ENCODE measurements at regions not wholly inside any gene's neighbourhood (a gene's known extent, or its start where the extent isn't known, plus 50 kb on each side); places are given as distances from the start of the nearest gene placed in this dataset.

GRCh38 chr1:201653233-201653632 is 114.3 kb downstream of the NAV1 start:
- Mint-ChIP-seq H3K36me3 (no peaks in the 10 kb centered on the region), H3K27me3 (no peaks in the 10 kb centered on the region), H3K27ac (no peak overlapping the region), H3K4me3 (no peak overlapping the region), H3K9me3 (ENCODE audit: low read depth) (no peaks in the 10 kb centered on the region), H3K4me1 (ENCODE audit: low read depth) (peaks cover 2% of the 10 kb centered on the region)

DNA sequence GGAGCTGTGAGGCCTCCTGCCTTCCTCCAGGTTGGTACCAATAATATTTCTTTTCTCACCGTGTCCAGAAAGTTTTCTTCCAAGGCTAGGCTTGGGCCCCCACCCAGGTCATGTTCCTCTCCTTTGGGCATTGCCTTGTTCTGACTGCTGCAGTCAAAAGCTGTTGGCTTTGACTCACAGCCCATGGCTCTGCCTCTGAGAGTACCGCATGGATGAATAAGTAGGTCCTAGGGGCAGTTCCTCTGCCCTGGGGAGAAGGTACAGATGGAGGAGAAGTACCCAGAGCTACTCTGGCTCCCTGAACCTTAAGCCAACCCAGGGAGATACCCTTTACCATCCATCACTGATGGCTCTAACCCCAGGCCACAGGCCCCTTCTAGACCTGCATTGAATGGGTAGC is 115.0 kb downstream of the NAV1 start:
- no peaks in the 10 kb centered on the region for H3K36me3 Mint-ChIP-seq
- peaks cover 2% of the 10 kb centered on the region for H3K4me1 Mint-ChIP-seq (ENCODE audit: low read depth)
- no peak overlapping the region for H3K4me3 Mint-ChIP-seq
- H3K9me3 Mint-ChIP-seq (ENCODE audit: low read depth) = no peaks in the 10 kb centered on the region
- H3K27me3 Mint-ChIP-seq = no peaks in the 10 kb centered on the region
- H3K27ac Mint-ChIP-seq = no peak overlapping the region

DNA sequence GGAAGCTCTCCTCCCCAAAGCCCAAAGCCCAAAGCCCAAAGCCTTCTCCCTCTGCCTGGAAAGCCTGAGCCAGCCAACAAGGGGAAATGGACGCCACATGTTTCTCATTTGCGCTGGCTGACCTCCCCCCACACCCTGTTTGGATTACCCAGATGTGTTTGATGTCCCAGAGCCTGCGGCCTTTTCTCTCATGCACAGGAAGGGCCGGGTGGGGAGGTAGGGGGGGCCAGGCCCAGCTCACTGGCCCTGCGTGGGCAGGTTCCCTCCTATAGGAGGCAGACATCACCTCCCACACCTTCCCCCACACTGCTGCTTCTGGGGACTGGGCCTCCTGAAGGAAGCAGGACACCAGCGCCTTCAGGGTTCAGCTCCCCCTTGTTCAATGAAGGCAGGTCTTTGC is 116.3 kb downstream of the NAV1 start:
- H3K4me3 Mint-ChIP-seq = no peak overlapping the region
- H3K9me3 Mint-ChIP-seq (ENCODE audit: low read depth) = no peaks in the 10 kb centered on the region
- no peak overlapping the region for H3K27ac Mint-ChIP-seq
- H3K36me3 Mint-ChIP-seq = no peaks in the 10 kb centered on the region
- H3K4me1 Mint-ChIP-seq (ENCODE audit: low read depth) = peaks cover 2% of the 10 kb centered on the region
- H3K27me3 Mint-ChIP-seq = no peaks in the 10 kb centered on the region

- Mint-ChIP-seq H3K27ac (no peak overlapping the region), H3K9me3 (ENCODE audit: low read depth) (no peaks in the 10 kb centered on the region), H3K4me1 (ENCODE audit: low read depth) (peaks cover 2% of the 10 kb centered on the region), H3K36me3 (no peaks in the 10 kb centered on the region), H3K27me3 (no peaks in the 10 kb centered on the region), H3K4me3 (no peak overlapping the region)
Observed at GRCh38 chr1:201655910-201656309, 117.0 kb downstream of the NAV1 start.

DNA sequence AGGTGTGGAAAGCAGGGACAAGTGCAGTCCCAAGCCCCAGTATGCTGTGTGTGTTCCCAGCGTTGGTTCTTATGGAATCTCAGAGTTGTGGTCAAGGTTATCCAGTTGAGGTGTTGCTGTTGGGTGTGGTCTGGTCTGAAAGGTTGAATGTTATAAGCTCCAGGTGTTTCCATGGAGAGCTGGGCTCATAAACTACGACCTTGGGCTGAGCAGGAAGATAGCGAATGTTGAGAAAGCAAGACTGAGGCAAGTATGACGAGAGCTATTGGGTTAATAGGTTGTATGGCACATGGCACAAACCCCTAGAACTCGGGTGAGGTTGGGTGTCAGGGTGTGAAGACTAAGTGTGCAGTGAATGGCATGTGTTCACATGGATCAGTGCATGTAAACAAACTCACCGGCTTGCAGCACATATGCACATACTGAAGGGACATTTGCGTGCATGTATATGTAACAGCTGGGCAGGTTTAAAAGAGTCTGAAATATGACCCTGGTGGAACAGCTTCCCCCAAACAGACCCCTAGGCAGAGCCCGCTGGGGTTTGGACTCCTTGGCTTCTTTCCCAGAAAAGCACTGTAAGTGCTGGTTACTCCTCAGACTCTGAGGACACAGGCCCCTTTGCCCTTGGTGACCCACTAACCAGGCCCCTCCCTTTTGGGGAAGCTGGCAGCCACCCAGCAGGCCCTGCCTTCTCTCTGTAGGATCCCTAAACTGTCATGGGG is 117.5 kb downstream of the NAV1 start:
- Mint-ChIP-seq H3K27ac (no peak overlapping the region), H3K27me3 (no peaks in the 10 kb centered on the region), H3K4me1 (ENCODE audit: low read depth) (peaks cover 2% of the 10 kb centered on the region), H3K9me3 (ENCODE audit: low read depth) (no peaks in the 10 kb centered on the region), H3K4me3 (no peak overlapping the region), H3K36me3 (no peaks in the 10 kb centered on the region)

DNA sequence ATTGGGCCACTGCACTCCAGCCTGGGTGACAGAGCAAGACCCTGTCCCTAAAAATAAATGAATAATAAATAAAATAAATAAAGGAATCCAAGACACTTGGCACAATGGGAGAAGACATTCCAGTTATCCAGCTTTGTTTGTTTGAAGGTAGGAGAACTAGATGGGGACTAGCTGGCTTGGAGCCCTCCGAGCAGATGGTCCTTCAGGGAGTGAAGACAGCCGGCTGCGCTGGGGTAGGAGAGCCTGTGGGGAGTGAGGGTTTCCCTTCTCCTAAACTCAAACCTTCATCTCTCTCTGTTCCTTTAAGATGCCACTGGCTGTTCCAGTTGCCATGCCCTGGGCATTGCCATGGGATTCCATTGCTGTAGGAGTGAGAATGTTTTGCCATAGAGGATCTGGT is 120.6 kb downstream of the NAV1 start:
- Mint-ChIP-seq H3K27me3 (peaks cover 2% of the 10 kb centered on the region), H3K4me3 (no peak overlapping the region), H3K36me3 (no peaks in the 10 kb centered on the region), H3K27ac (no peak overlapping the region), H3K9me3 (ENCODE audit: low read depth) (no peaks in the 10 kb centered on the region), H3K4me1 (ENCODE audit: low read depth) (no peaks in the 10 kb centered on the region)

- peaks cover 2% of the 10 kb centered on the region for H3K27me3 Mint-ChIP-seq
- H3K27ac Mint-ChIP-seq = no peak overlapping the region
- no peak overlapping the region for H3K4me3 Mint-ChIP-seq
- H3K4me1 Mint-ChIP-seq (ENCODE audit: low read depth) = no peaks in the 10 kb centered on the region
- no peaks in the 10 kb centered on the region for H3K36me3 Mint-ChIP-seq
- no peaks in the 10 kb centered on the region for H3K9me3 Mint-ChIP-seq (ENCODE audit: low read depth)
Observed at GRCh38 chr1:201660931-201661822, 122.2 kb downstream of the NAV1 start.

- no peaks in the 10 kb centered on the region for H3K9me3 Mint-ChIP-seq (ENCODE audit: low read depth)
- H3K4me3 Mint-ChIP-seq = no peak overlapping the region
- H3K36me3 Mint-ChIP-seq = no peaks in the 10 kb centered on the region
- peaks cover 2% of the 10 kb centered on the region for H3K27me3 Mint-ChIP-seq
- no peaks in the 10 kb centered on the region for H3K4me1 Mint-ChIP-seq (ENCODE audit: low read depth)
- H3K27ac Mint-ChIP-seq = no peak overlapping the region
Observed at GRCh38 chr1:201661823-201662359, 123.0 kb downstream of the NAV1 start.

DNA sequence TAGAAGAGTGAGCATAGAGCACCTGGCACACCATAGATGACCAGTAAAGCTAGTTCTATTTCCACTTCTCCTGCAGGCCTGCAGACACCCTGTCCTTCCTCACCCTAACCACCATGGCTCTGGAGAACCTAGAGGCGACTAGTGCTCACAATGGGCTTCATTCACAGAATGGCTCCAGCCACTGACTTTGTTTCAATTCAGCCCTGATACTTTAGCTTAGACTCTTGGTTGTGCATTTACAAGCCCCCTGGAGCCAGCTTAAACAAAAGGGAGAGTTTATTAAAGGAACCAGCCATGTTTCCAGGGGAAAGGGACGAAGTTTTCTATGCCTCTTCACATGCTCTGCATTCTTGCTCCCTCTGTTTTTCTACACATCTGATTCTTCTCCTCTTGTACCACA is 123.7 kb downstream of the NAV1 start:
- Mint-ChIP-seq H3K9me3 (ENCODE audit: low read depth) (no peaks in the 10 kb centered on the region), H3K27me3 (peaks cover 2% of the 10 kb centered on the region), H3K27ac (no peak overlapping the region), H3K4me1 (ENCODE audit: low read depth) (no peaks in the 10 kb centered on the region), H3K4me3 (no peak overlapping the region), H3K36me3 (no peaks in the 10 kb centered on the region)

GRCh38 chr1:201663491-201664113 is 124.7 kb downstream of the NAV1 start:
- Mint-ChIP-seq H3K4me3 (no peak overlapping the region), H3K9me3 (ENCODE audit: low read depth) (no peaks in the 10 kb centered on the region), H3K27me3 (peaks cover 2% of the 10 kb centered on the region), H3K36me3 (no peaks in the 10 kb centered on the region), H3K4me1 (ENCODE audit: low read depth) (no peaks in the 10 kb centered on the region), H3K27ac (no peak overlapping the region)

DNA sequence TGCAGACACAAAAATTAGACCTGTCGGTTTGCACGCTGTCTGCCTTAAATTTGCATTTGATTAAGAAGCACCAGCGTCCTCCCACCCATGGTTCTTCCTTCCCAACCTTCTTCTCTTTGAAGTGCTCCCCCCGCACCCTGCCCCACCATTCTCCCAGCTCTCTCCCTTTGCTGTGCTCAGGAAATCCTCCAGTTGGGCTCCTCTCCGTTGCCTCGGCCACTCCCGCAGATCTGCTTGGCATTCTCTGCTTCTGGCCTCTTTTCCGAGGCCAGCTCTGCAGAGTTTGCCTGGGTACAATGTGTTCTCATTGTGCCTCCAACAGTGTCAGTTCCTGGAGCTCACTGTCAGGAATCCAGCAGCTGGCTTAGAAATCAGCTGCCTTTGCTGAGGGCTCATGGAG is 126.1 kb downstream of the NAV1 start:
- no peaks in the 10 kb centered on the region for H3K9me3 Mint-ChIP-seq (ENCODE audit: low read depth)
- H3K4me1 Mint-ChIP-seq (ENCODE audit: low read depth) = no peaks in the 10 kb centered on the region
- no peaks in the 10 kb centered on the region for H3K36me3 Mint-ChIP-seq
- H3K27me3 Mint-ChIP-seq = peaks cover 2% of the 10 kb centered on the region
- H3K27ac Mint-ChIP-seq = no peak overlapping the region
- no peak overlapping the region for H3K4me3 Mint-ChIP-seq

DNA sequence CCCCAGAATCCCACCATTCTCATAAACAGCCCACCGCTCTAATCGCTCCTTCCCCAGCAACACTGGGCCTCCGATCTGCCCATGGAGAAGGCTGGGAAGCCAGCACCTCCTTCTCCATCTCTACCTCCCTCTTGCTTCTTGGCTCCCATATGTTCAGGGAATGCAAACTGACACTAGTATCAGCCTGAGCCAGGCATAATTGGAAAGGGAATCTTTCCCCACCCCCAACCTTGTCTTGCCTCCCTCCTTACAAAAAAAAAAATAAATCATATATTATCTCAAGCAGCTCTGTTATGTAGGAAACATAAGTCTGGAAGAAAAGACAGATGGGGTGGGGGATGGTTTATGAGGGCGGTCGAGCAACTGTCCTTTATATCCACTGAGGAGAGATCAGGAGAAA is 127.2 kb downstream of the NAV1 start:
- Mint-ChIP-seq H3K9me3 (ENCODE audit: low read depth) (no peaks in the 10 kb centered on the region), H3K4me1 (ENCODE audit: low read depth) (no peaks in the 10 kb centered on the region), H3K27me3 (peaks cover 2% of the 10 kb centered on the region), H3K27ac (no peak overlapping the region), H3K36me3 (no peaks in the 10 kb centered on the region), H3K4me3 (no peak overlapping the region)

GRCh38 chr1:201666645-201667044 is 127.7 kb downstream of the NAV1 start:
- H3K4me1 Mint-ChIP-seq (ENCODE audit: low read depth) = no peaks in the 10 kb centered on the region
- H3K9me3 Mint-ChIP-seq (ENCODE audit: low read depth) = no peaks in the 10 kb centered on the region
- no peak overlapping the region for H3K4me3 Mint-ChIP-seq

GRCh38 chr1:201667479-201667878 is 128.6 kb downstream of the NAV1 start:
- no peaks in the 10 kb centered on the region for H3K9me3 Mint-ChIP-seq (ENCODE audit: low read depth)
- H3K4me1 Mint-ChIP-seq (ENCODE audit: low read depth) = no peaks in the 10 kb centered on the region
- peaks cover 2% of the 10 kb centered on the region for H3K27me3 Mint-ChIP-seq
- no peak overlapping the region for H3K27ac Mint-ChIP-seq
- no peaks in the 10 kb centered on the region for H3K36me3 Mint-ChIP-seq
- no peak overlapping the region for H3K4me3 Mint-ChIP-seq

More at GRCh38 chr1:201666645-201667044, 127.7 kb downstream of the NAV1 start:
- Mint-ChIP-seq H3K27me3 (peaks cover 2% of the 10 kb centered on the region), H3K36me3 (no peaks in the 10 kb centered on the region), H3K27ac (no peak overlapping the region)

DNA sequence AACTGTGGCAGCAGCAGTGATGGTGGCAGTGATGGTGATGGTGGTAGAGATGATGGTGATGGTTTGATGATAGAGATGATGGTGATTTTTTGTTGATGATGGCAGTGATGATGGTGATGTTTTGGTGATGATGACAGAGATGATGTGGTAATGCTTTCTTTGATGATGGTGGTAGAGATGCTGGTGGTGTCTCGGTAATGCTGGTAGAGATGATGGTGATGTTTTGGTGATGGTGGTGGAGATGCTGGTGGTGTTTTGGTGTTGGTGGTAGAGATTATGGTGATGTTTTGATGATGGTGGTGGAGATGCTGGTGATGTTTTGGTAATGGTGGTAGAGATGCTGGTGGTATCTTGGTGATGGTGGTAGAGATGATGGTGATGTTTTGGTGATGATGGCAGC is 131.6 kb downstream of the NAV1 start:
- Mint-ChIP-seq H3K4me3 (no peak overlapping the region), H3K4me1 (ENCODE audit: low read depth) (peaks cover 5% of the 10 kb centered on the region), H3K27me3 (peaks cover 2% of the 10 kb centered on the region), H3K9me3 (ENCODE audit: low read depth) (no peaks in the 10 kb centered on the region), H3K27ac (no peak overlapping the region), H3K36me3 (no peaks in the 10 kb centered on the region)

All from activated naive CD8-positive, alpha-beta T cell (primary cell).